IMR-90 (cell line): ENCODE measurements at regions not wholly inside any gene's neighbourhood (a gene's known extent, or its start where the extent isn't known, plus 50 kb on each side); places are given as distances from the start of the nearest gene placed in this dataset.

ENCODE experiments used
- BHLHE40 ChIP-seq: fragments of 150-350 bp; IDR thresholded peaks from 2 replicates; pipeline ENCODE4 v1.6.1; 2016; ENCODE audit warnings: mild to moderate bottlenecking, low read depth, low read length
- CTCF ChIP-seq: conservative IDR thresholded peaks from 2 replicates; pipeline ENCODE4 v1.5.1; 2012; ENCODE audit warnings: mild to moderate bottlenecking, low read depth, low read length, improper control_type of control experiment
- MAZ ChIP-seq: IDR thresholded peaks from 2 replicates; pipeline ENCODE4 v1.6.1; 2012; ENCODE audit warnings: low read depth, mild to moderate bottlenecking, low read length, improper control_type of control experiment, moderate library complexity, borderline replicate concordance
- POLR2A ChIP-seq: IDR thresholded peaks from 2 replicates; pipeline ENCODE4 v1.6.1; 2012; ENCODE audit warnings: mild to moderate bottlenecking, low read depth, low read length

- TF ChIP-seq CTCF (no peak), BHLHE40 (no peak), POLR2A (no peak), MAZ (no peak)
Observed at GRCh38 chr15:91526424-91526823, 327.1 kb upstream of the SLCO3A1 start.
